Stimulated activated effector memory CD8-positive, alpha-beta T cell treated with anti-CD3 and anti-CD28 coated beads, Interleukin-12 subunit alpha, Interleukin-12 subunit beta, amount 100 ng/mL, for 72 hours (primary cell): ENCODE measurements at regions not wholly inside any gene's neighbourhood (a gene's known extent, or its start where the extent isn't known, plus 50 kb on each side); places are given as distances from the start of the nearest gene placed in this dataset.

ENCODE experiments used
- ATAC-seq: fragments of 150-1000 bp; cut with Tn5 transposase; 2 replicates; pipeline ENCODE4 v1.10.0; 2021
- DNase-seq, 2 donors: peaks; one replicate each; pipeline ENCODE4 v3.0.0; 2021 to 2022; ENCODE audit warnings: low spot score in 2 of 2
- H3K27ac Mint-ChIP-seq: one replicate; pipeline ENCODE4 v1.8.0; 2022; ENCODE audit warnings: mild to moderate bottlenecking, mixed read lengths
- H3K36me3 Mint-ChIP-seq: one replicate; pipeline ENCODE4 v1.8.0; 2022; ENCODE audit warnings: mild to moderate bottlenecking, mixed read lengths
- H3K4me1 Mint-ChIP-seq: one replicate; pipeline ENCODE4 v1.8.0; 2022; ENCODE audit warnings: mixed read lengths
- H3K4me3 Mint-ChIP-seq: one replicate; pipeline ENCODE4 v1.8.0; 2022; ENCODE audit warnings: mild to moderate bottlenecking, mixed read lengths
- H3K9me3 Mint-ChIP-seq: one replicate; pipeline ENCODE4 v1.8.0; 2022; ENCODE audit warnings: mixed read lengths

GRCh38 chr5:28903643-28904042 lies 1865.3 kb upstream of the CDH9 start:
- DNase-seq (no peak), ATAC-seq (no peak)
- Mint-ChIP-seq H3K27ac (no peak overlapping the region), H3K9me3 (peaks cover 6% of the 10 kb centered on the region), H3K4me3 (no peak overlapping the region), H3K4me1 (no peaks in the 10 kb centered on the region), H3K36me3 (no peaks in the 10 kb centered on the region)

GRCh38 chr5:28896949-28897348 lies 1858.6 kb upstream of the CDH9 start:
- DNase-seq (no peak), ATAC-seq (no peak)
- peaks cover 14% of the 10 kb centered on the region for H3K9me3 Mint-ChIP-seq
- no peak overlapping the region for H3K27ac Mint-ChIP-seq
- no peaks in the 10 kb centered on the region for H3K4me1 Mint-ChIP-seq
- no peak overlapping the region for H3K4me3 Mint-ChIP-seq
- H3K36me3 Mint-ChIP-seq, result no peaks in the 10 kb centered on the region

- no peak overlapping the region for H3K4me3 Mint-ChIP-seq
- H3K27ac Mint-ChIP-seq, result no peak overlapping the region
- H3K4me1 Mint-ChIP-seq, result no peaks in the 10 kb centered on the region
- H3K9me3 Mint-ChIP-seq, result peaks cover 22% of the 10 kb centered on the region
- H3K36me3 Mint-ChIP-seq, result no peaks in the 10 kb centered on the region
- DNase-seq, result no peak
- ATAC-seq, result no peak
Observed at GRCh38 chr5:28880936-28881335, 1842.5 kb upstream of the CDH9 start.

DNA sequence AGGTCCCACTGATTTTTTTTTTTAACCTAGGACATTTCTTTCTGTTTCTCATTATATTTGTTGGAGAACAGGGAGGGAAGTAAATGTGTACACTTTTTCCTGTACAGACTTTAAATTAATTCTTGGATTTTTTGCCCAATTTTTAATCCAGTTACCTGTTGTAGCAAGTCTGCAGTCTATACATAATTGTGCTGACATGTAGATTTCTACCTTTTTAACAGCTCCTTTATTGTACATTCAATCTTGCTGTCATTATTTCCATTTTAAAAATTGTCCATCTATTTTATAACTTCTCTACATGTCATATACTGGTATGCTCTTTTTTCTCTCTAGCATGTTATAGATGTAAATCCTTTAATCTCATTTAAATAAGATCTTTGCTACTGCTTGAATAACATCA lies 1838.7 kb upstream of the CDH9 start:
- H3K36me3 Mint-ChIP-seq, result no peaks in the 10 kb centered on the region
- no peak overlapping the region for H3K27ac Mint-ChIP-seq
- peaks cover 19% of the 10 kb centered on the region for H3K9me3 Mint-ChIP-seq
- no peaks in the 10 kb centered on the region for H3K4me1 Mint-ChIP-seq
- no peak for ATAC-seq
- no peak for DNase-seq
- H3K4me3 Mint-ChIP-seq, result no peak overlapping the region

- no peak for ATAC-seq
- H3K36me3 Mint-ChIP-seq, result no peaks in the 10 kb centered on the region
- H3K4me1 Mint-ChIP-seq, result no peaks in the 10 kb centered on the region
- H3K9me3 Mint-ChIP-seq, result peaks cover 16% of the 10 kb centered on the region
- no peak for DNase-seq
- no peak overlapping the region for H3K27ac Mint-ChIP-seq
- no peak overlapping the region for H3K4me3 Mint-ChIP-seq
Observed at GRCh38 chr5:28864006-28864405, 1825.6 kb upstream of the CDH9 start.

- DNase-seq (no peak), ATAC-seq (no peak)
- Mint-ChIP-seq H3K36me3 (no peaks in the 10 kb centered on the region), H3K4me3 (no peak overlapping the region), H3K27ac (no peak overlapping the region), H3K4me1 (no peaks in the 10 kb centered on the region), H3K9me3 (peaks cover 19% of the 10 kb centered on the region)
Observed at GRCh38 chr5:28862860-28863196, 1824.4 kb upstream of the CDH9 start.

DNA sequence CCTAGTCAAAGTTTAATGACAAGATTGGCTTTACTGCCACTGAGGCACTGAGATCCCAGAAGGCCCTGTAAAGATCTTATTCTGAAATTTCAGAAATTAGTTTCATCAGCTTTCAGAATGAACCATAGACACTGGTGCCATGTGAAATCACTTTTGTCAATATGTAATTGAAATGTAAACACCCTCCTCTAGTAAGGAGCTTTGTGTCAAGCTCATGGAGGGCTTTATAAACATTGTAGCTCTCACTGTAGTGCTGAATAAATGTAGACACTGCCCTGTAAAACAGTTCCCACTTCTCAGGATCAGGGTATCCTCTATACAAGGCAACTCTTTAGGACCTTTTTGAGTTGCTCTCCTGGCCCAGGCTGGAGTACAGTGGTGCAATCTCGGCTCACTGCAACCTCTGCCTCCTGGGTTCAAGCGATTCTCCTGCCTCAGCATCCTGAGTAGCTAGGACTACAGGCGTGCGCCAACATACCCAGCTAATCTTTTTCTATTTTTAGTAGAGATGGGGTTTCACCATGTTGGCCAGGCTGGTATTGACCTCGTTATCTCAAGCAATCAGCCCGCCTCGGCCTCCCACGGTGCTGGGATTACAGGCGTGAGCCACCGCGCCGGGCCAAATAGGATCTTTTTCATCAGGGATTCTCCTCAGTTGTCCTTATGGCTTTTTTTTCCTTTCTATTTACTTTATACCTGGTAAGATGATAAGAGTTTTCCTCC lies 1823.9 kb upstream of the CDH9 start:
- Mint-ChIP-seq H3K4me1 (no peaks in the 10 kb centered on the region), H3K36me3 (no peaks in the 10 kb centered on the region), H3K27ac (no peak overlapping the region), H3K4me3 (no peak overlapping the region), H3K9me3 (peaks cover 18% of the 10 kb centered on the region)
- ATAC-seq (no peak), DNase-seq (no peak)

GRCh38 chr5:28855626-28856025 lies 1817.2 kb upstream of the CDH9 start:
- Mint-ChIP-seq H3K9me3 (peaks cover 24% of the 10 kb centered on the region), H3K27ac (no peak overlapping the region), H3K4me1 (no peaks in the 10 kb centered on the region), H3K36me3 (no peaks in the 10 kb centered on the region), H3K4me3 (no peak overlapping the region)
- ATAC-seq (no peak), DNase-seq (no peak)

GRCh38 chr5:28850320-28850921 lies 1812.0 kb upstream of the CDH9 start:
- H3K36me3 Mint-ChIP-seq, result no peaks in the 10 kb centered on the region
- no peak overlapping the region for H3K4me3 Mint-ChIP-seq
- ATAC-seq (no peak), DNase-seq (no peak)
- no peak overlapping the region for H3K27ac Mint-ChIP-seq
- peaks cover 13% of the 10 kb centered on the region for H3K9me3 Mint-ChIP-seq
- no peaks in the 10 kb centered on the region for H3K4me1 Mint-ChIP-seq

- Mint-ChIP-seq H3K4me1 (no peaks in the 10 kb centered on the region), H3K27ac (no peak overlapping the region), H3K4me3 (no peak overlapping the region), H3K36me3 (no peaks in the 10 kb centered on the region), H3K9me3 (peaks cover 10% of the 10 kb centered on the region)
- ATAC-seq (no peak), DNase-seq (no peak)
Observed at GRCh38 chr5:28831042-28831441, 1792.7 kb upstream of the CDH9 start.

GRCh38 chr5:28823231-28823630 lies 1784.8 kb upstream of the CDH9 start:
- no peak overlapping the region for H3K4me3 Mint-ChIP-seq
- H3K36me3 Mint-ChIP-seq, result no peaks in the 10 kb centered on the region
- ATAC-seq (no peak), DNase-seq (no peak)
- H3K9me3 Mint-ChIP-seq, result peaks cover 20% of the 10 kb centered on the region
- H3K4me1 Mint-ChIP-seq, result no peaks in the 10 kb centered on the region
- no peak overlapping the region for H3K27ac Mint-ChIP-seq

DNA sequence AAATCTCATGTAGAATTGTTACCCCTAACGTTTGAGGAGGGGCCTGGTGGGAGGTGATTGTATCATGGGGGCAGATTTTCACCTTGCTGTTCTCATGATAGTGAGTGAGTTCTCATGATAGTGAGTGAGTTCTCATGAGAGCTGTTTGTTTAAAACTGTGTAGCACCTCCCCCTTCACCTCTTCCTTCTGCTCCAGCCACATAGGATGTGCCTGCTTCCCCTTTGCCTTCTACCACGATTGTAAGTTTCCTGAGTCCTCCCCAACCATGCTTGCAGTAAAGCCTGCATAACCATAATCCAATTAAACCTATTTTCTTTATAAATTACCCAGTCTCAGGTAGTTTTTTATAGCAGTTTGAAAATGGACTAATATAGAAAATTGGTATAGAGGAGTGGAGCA lies 1783.7 kb upstream of the CDH9 start:
- DNase-seq (no peak), ATAC-seq (no peak)
- Mint-ChIP-seq H3K4me3 (no peak overlapping the region), H3K9me3 (peaks cover 18% of the 10 kb centered on the region), H3K4me1 (no peaks in the 10 kb centered on the region), H3K36me3 (no peaks in the 10 kb centered on the region), H3K27ac (no peak overlapping the region)

- ATAC-seq, result no peak
- H3K36me3 Mint-ChIP-seq, result no peaks in the 10 kb centered on the region
- H3K4me1 Mint-ChIP-seq, result no peaks in the 10 kb centered on the region
Observed at GRCh38 chr5:28810751-28811136, 1772.4 kb upstream of the CDH9 start.

GRCh38 chr5:28809811-28810750 lies 1771.7 kb upstream of the CDH9 start:
- peaks cover 8% of the 10 kb centered on the region for H3K9me3 Mint-ChIP-seq
- H3K27ac Mint-ChIP-seq, result no peak overlapping the region
- DNase-seq (no peak), ATAC-seq (peak; percentile 11)
- no peaks in the 10 kb centered on the region for H3K4me1 Mint-ChIP-seq
- no peak overlapping the region for H3K4me3 Mint-ChIP-seq
- H3K36me3 Mint-ChIP-seq, result no peaks in the 10 kb centered on the region

More at GRCh38 chr5:28810751-28811136, 1772.4 kb upstream of the CDH9 start:
- no peak for DNase-seq
- Mint-ChIP-seq H3K27ac (no peak overlapping the region), H3K4me3 (no peak overlapping the region), H3K9me3 (peaks cover 8% of the 10 kb centered on the region)

DNA sequence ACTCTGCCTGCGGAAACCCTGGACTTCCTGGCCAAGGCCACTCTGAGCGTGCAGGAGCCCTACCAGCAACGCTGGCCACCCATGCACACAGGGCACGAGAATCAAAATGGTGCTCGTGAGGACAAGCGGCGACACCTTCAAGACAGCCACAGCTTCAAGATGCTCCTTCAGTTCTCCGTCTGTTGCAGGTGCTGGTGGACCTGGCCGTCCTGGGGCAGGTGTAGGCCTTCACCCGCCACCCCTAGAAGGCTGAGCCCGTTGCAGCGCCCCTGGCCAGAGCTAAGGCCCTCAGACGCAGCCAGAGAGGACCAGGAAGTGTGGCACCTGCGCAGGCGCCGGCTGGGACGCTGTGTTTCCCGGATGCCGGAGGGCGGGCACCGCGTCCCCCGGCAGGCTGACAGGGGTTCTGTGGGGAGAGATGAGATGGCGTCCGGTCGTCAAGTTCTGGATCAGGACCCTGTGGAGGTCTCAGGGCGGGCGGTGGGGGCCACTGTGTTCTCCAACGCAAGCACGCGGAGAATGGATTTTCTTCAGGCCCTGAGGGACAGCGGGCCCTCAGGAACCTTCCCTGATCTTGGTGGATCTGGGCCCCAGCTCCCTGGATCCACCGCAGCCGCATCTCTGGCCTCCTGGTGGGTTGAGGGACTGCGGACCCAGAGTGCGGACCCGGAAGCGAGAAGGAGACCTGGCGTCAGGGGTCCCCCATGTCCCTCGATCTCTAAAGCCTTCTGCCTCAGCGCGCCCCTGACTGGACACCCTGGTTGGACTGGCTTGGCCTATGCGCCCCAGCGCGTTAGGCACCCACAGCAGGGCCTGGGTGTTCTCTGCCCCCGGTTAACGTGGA lies 1770.8 kb upstream of the CDH9 start:
- Mint-ChIP-seq H3K36me3 (no peaks in the 10 kb centered on the region), H3K27ac (no peak overlapping the region), H3K9me3 (peaks cover 8% of the 10 kb centered on the region), H3K4me3 (no peak overlapping the region), H3K4me1 (no peaks in the 10 kb centered on the region)
- DNase-seq (no peak), ATAC-seq (peak; percentile 11)
